ENCODE measurements at regions not wholly inside any gene's neighbourhood (a gene's known extent, or its start where the extent isn't known, plus 50 kb on each side); places are given as distances from the start of the nearest gene placed in this dataset.
A peak's percentile ranks its signal among the peaks of the same experiment; 100 is the strongest.

- peak; percentile 46 to 64 (median 47) for TF ChIP-seq CTCF (IDR thresholded peaks at IDR 0.05)
- no peak for TF ChIP-seq POLR2A (IDR thresholded peaks at IDR 0.05)
- no peak for TF ChIP-seq EP300 (IDR thresholded peaks at IDR 0.05; ENCODE audit: low read depth)
Measured at GRCh38 chr18:44098551-44099098, 582.1 kb upstream of the SETBP1 start.

Measured in transverse colon (tissue), 3 donors.